Mesodermal cell (in vitro differentiated cells): ENCODE measurements at regions not wholly inside any gene's neighbourhood (a gene's known extent, or its start where the extent isn't known, plus 50 kb on each side); places are given as distances from the start of the nearest gene placed in this dataset.

Source experiments
- H3K27ac ChIP-seq: 2 replicates; pipeline ENCODE4 v1.7.0; 2013; ENCODE audit warnings: mild to moderate bottlenecking, low read depth, low read length, moderate library complexity; ENCODE audit not compliant: severe bottlenecking
- H3K36me3 ChIP-seq: 2 replicates; pipeline ENCODE4 v1.7.1; 2013; ENCODE audit warnings: mild to moderate bottlenecking, low read length, moderate library complexity; ENCODE audit not compliant: control insufficient read depth, insufficient read depth
- H3K4me1 ChIP-seq: one replicate; pipeline ENCODE4 v1.7.1; 2013; ENCODE audit warnings: mild to moderate bottlenecking, low read length; ENCODE audit not compliant: insufficient read depth, control insufficient read depth, poor library complexity, severe bottlenecking
- H3K4me3 ChIP-seq: 2 replicates; pipeline ENCODE4 v1.7.0; 2013; ENCODE audit warnings: low read length, control low read depth, mild to moderate bottlenecking; ENCODE audit not compliant: insufficient read depth, poor library complexity, severe bottlenecking; ENCODE audit errors: extremely low read depth
- H3K9me3 ChIP-seq: 2 replicates; pipeline ENCODE4 v1.7.1; 2013; ENCODE audit warnings: mild to moderate bottlenecking, low read length, moderate library complexity; ENCODE audit not compliant: control insufficient read depth
- WGBS, 2 experiments: methylation state at CpG; one replicate each; pipeline ENCODE4 v1.1.5; 2013; ENCODE audit warnings: missing lambda C conversion rate in 2 of 2; ENCODE audit not compliant: insufficient coverage in 2 of 2; 5-methylcytosine and 5-hydroxymethylcytosine counted together

GRCh38 chr7:47207956-47208355 lies 374.0 kb downstream of the TNS3 start:
- Histone ChIP-seq H3K4me3 (no peak overlapping the region), H3K27ac (no peak overlapping the region), H3K36me3 (no peaks in the 10 kb centered on the region), H3K4me1 (no peaks in the 10 kb centered on the region), H3K9me3 (no peaks in the 10 kb centered on the region)
- 86 to 90% methylated on average over 3 of the region's 3 CpGs for WGBS, 2 experiments

GRCh38 chr7:47204709-47205108 lies 377.2 kb downstream of the TNS3 start:
- 100% methylated on average over 1 to 2 of the region's 2 CpGs for WGBS, 2 experiments
- no peak overlapping the region for H3K27ac ChIP-seq

GRCh38 chr7:47202146-47202783 lies 379.6 kb downstream of the TNS3 start:
- H3K36me3 ChIP-seq, result no peaks in the 10 kb centered on the region
- WGBS, 2 experiments, result 86 to 89% methylated on average over 7 of the region's 7 CpGs
- H3K4me3 ChIP-seq, result no peak overlapping the region
- H3K4me1 ChIP-seq, result no peaks in the 10 kb centered on the region
- H3K27ac ChIP-seq, result no peak overlapping the region
- no peaks in the 10 kb centered on the region for H3K9me3 ChIP-seq

More at GRCh38 chr7:47204709-47205108, 377.2 kb downstream of the TNS3 start:
- Histone ChIP-seq H3K4me1 (no peaks in the 10 kb centered on the region), H3K36me3 (no peaks in the 10 kb centered on the region), H3K9me3 (no peaks in the 10 kb centered on the region), H3K4me3 (no peak overlapping the region)

- Histone ChIP-seq H3K4me3 (no peak overlapping the region), H3K27ac (no peak overlapping the region), H3K36me3 (no peaks in the 10 kb centered on the region), H3K9me3 (no peaks in the 10 kb centered on the region), H3K4me1 (no peaks in the 10 kb centered on the region)
- WGBS, 2 experiments, result 100% methylated on average over 1 of the region's 1 CpG
Measured at GRCh38 chr7:47198159-47198558, 383.8 kb downstream of the TNS3 start.

GRCh38 chr7:47197486-47197885 lies 384.4 kb downstream of the TNS3 start:
- Histone ChIP-seq H3K36me3 (no peaks in the 10 kb centered on the region), H3K27ac (no peak overlapping the region), H3K4me1 (no peaks in the 10 kb centered on the region), H3K9me3 (no peaks in the 10 kb centered on the region), H3K4me3 (no peak overlapping the region)
- WGBS, 2 experiments, result 100% methylated on average over 1 of the region's 2 CpGs; no CpG with 5 or more reads in 1 of the 2 experiments

GRCh38 chr7:47196737-47197136 lies 385.2 kb downstream of the TNS3 start:
- Histone ChIP-seq H3K4me3 (no peak overlapping the region), H3K27ac (no peak overlapping the region), H3K36me3 (no peaks in the 10 kb centered on the region), H3K9me3 (no peaks in the 10 kb centered on the region), H3K4me1 (no peaks in the 10 kb centered on the region)
- 88 to 90% methylated on average over 1 to 3 of the region's 3 CpGs for WGBS, 2 experiments

- Histone ChIP-seq H3K27ac (no peak overlapping the region), H3K4me3 (no peak overlapping the region), H3K36me3 (no peaks in the 10 kb centered on the region), H3K9me3 (no peaks in the 10 kb centered on the region), H3K4me1 (no peaks in the 10 kb centered on the region)
- WGBS, 2 experiments, result 100% methylated on average over 2 of the region's 3 CpGs
Measured at GRCh38 chr7:47196106-47196645, 385.7 kb downstream of the TNS3 start.

GRCh38 chr7:47195641-47196040 lies 386.3 kb downstream of the TNS3 start:
- H3K27ac ChIP-seq, result no peak overlapping the region
- H3K4me3 ChIP-seq, result no peak overlapping the region
- H3K4me1 ChIP-seq, result no peaks in the 10 kb centered on the region
- H3K9me3 ChIP-seq, result no peaks in the 10 kb centered on the region
- no peaks in the 10 kb centered on the region for H3K36me3 ChIP-seq
- 73 to 77% methylated on average over 4 of the region's 6 CpGs for WGBS, 2 experiments

GRCh38 chr7:47194516-47195057 lies 387.3 kb downstream of the TNS3 start:
- no peaks in the 10 kb centered on the region for H3K36me3 ChIP-seq
- 95 to 100% methylated on average over 4 to 5 of the region's 7 CpGs for WGBS, 2 experiments
- no peak overlapping the region for H3K27ac ChIP-seq
- H3K9me3 ChIP-seq, result no peaks in the 10 kb centered on the region
- H3K4me1 ChIP-seq, result no peaks in the 10 kb centered on the region
- H3K4me3 ChIP-seq, result no peak overlapping the region

GRCh38 chr7:47192978-47193377 lies 388.9 kb downstream of the TNS3 start:
- no peak overlapping the region for H3K4me3 ChIP-seq
- WGBS, 2 experiments, result 76 to 86% methylated on average over 2 to 4 of the region's 4 CpGs
- no peaks in the 10 kb centered on the region for H3K9me3 ChIP-seq
- H3K4me1 ChIP-seq, result no peaks in the 10 kb centered on the region
- H3K36me3 ChIP-seq, result no peaks in the 10 kb centered on the region
- no peak overlapping the region for H3K27ac ChIP-seq

- no peaks in the 10 kb centered on the region for H3K4me1 ChIP-seq
- 82 to 91% methylated on average over 7 to 9 of the region's 9 CpGs for WGBS, 2 experiments
- H3K9me3 ChIP-seq, result no peaks in the 10 kb centered on the region
- H3K4me3 ChIP-seq, result no peak overlapping the region
- no peaks in the 10 kb centered on the region for H3K36me3 ChIP-seq
- H3K27ac ChIP-seq, result no peak overlapping the region
Measured at GRCh38 chr7:47191876-47192291, 390.0 kb downstream of the TNS3 start.
